ENCODE measurements at regions not wholly inside any gene's neighbourhood (a gene's known extent, or its start where the extent isn't known, plus 50 kb on each side); places are given as distances from the start of the nearest gene placed in this dataset.
"Not testable (repeated sequence)": the region's sequence is repeated elsewhere in the genome, so short reads cannot be mapped to it uniquely, and the experiment has no call there.

- no peak overlapping the region for H3K4me3 ChIP-seq (ENCODE audit: low read depth, low read length)
- TF ChIP-seq CTCF (IDR thresholded peaks at IDR 0.05; ENCODE audit: low read depth, low read length, missing control alignments), result no peak
- no peak for DNase-seq (ENCODE audit: low read depth)
Measured at GRCh38 chr3:124144035-124144814, 152.3 kb upstream of the ROPN1 start.

- no peak for TF ChIP-seq CTCF (IDR thresholded peaks at IDR 0.05; ENCODE audit: low read depth, low read length, missing control alignments)
- no peak for DNase-seq (ENCODE audit: low read depth)
- no peak overlapping the region for H3K4me3 ChIP-seq (ENCODE audit: low read depth, low read length)
Measured at GRCh38 chr3:124147429-124147828, 155.5 kb upstream of the ROPN1 start.

DNA sequence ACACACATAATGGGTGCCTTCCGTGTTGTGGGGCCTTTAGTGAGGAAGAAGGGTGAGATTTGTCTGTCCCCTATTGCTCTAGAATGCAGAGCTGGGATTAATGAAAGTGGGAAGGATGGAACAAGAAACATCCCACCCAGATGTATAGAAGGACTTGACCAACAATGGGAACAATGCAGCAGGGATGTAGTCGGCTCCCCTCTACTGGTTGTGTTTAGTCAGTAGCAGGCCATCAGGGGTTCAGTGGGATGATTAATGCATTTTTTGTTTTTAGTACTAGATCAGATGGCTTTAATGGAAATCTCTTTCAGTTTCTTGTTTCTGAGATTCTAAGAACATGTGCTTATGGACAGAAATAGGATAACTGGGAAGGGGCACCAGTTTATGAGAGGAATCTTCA, 156.0 kb upstream of the ROPN1 start:
- DNase-seq (ENCODE audit: low read depth), result no peak
- no peak for TF ChIP-seq CTCF (IDR thresholded peaks at IDR 0.05; ENCODE audit: low read depth, low read length, missing control alignments)
- no peak overlapping the region for H3K4me3 ChIP-seq (ENCODE audit: low read depth, low read length)

DNA sequence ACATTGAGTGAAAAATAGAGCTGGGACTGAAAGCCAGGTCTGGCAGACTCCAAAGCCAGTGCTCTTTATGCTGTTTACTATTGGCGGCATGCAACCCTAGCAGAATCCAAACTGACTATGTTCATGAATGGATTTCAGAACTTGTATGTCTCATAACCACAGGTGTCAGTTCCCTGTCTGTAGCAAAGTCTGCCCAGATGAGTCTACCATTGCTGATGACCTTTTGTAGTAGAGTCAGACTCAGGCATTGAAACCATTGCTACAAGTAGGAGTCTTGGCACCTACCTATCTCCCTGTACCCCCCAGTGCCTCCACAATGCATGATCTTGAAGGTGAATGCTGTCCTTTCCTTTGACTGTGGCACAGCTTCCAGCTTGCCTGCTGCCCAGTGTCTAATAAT, 157.2 kb upstream of the ROPN1 start:
- TF ChIP-seq CTCF (IDR thresholded peaks at IDR 0.05; ENCODE audit: low read depth, low read length, missing control alignments), result no peak
- no peak overlapping the region for H3K4me3 ChIP-seq (ENCODE audit: low read depth, low read length)
- DNase-seq (ENCODE audit: low read depth), result no peak

DNA sequence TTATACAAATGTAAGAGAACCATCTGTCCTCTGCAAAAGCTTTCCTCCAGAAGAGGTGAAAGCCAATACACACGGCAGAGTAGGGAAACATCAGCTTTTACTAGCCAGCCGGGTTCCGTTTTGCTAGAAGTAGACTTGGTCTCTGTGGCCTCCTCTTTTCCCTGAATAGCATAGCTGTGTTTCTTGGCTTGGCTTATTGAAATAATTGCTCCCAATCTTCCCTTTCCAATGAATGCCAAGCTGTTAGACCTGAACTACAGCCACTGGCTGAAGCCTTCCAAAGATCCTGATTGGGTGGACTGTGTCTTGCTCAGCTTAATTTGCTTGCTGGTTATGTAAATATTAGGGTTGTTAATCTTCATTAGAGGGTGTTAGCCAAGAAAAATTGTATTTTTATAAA, 157.8 kb upstream of the ROPN1 start:
- no peak overlapping the region for H3K4me3 ChIP-seq (ENCODE audit: low read depth, low read length)
- DNase-seq (ENCODE audit: low read depth), result no peak
- TF ChIP-seq CTCF (IDR thresholded peaks at IDR 0.05; ENCODE audit: low read depth, low read length, missing control alignments), result no peak

DNA sequence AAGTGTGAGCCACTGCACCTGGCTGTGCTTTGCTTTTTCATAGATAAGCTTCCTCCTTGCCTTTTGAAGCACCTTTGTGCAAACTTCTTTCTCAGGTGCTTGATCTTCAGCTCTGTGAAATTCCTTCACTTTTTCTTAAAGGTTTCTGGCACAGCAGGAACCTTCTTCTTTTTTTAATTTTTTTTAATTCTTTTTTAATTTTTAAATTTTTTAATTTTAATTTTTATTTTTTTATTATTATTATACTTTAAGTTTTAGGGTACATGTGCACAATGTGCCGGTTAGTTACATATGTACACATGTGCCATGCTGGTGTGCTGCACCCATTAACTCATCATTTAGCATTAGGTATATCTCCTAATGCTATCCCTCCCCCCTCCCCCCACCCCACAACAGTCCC, 161.0 kb upstream of the ROPN1 start:
- DNase-seq (ENCODE audit: low read depth), result not testable (repeated sequence)

DNA sequence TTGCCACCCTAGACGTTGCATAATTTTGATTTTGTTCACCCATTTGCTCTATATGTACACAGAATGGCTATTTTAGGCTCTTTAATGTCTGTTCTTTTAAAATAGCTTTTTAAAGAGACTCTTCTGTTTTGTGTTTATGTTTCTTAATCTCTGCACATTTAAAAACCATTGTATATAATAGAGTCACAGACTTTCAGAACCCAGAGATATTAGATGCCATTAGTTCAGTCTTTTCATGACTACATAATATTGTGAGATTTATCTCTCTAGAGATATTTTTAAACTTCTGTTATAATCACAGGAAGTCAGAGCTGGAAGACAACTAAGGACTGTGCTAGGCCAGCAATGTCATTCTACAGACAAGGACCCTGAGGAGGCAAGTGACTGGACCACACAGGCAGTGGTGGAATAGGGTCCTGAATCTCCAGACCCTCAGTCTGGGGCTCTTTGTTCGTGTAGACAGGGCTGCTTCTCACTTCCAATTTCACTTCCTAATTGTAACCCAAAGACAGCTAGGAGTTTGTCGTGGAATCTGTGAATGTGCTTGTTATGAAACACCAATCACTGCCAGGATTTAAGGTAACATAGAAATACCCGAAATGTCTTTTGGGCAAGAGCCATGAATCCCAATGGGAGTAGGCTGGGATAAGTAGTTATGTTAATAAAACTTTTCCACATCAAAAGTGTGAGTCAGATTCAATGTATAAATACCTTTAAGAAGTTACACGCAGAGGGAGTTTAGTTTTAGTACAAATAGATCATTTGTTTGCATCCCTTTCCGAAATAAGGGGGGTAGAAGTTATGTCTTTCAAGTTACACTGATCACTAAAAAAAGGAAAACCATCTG, 165.2 kb upstream of the ROPN1 start:
- no peak for TF ChIP-seq CTCF (IDR thresholded peaks at IDR 0.05; ENCODE audit: low read depth, low read length, missing control alignments)
- DNase-seq (ENCODE audit: low read depth), result no peak
- no peak overlapping the region for H3K4me3 ChIP-seq (ENCODE audit: low read depth, low read length)

More for the DNA sequence above, 161.0 kb upstream of the ROPN1 start:
- not testable (repeated sequence) for H3K4me3 ChIP-seq (ENCODE audit: low read depth, low read length)

Measured in GM12864 (cell line).